Tibial artery (tissue), 4 donors: ENCODE measurements at regions not wholly inside any gene's neighbourhood (a gene's known extent, or its start where the extent isn't known, plus 50 kb on each side); places are given as distances from the start of the nearest gene placed in this dataset.
"Not testable (repeated sequence)": the region's sequence is repeated elsewhere in the genome, so short reads cannot be mapped to it uniquely, and the experiment has no call there.

Experiments used
- DNase-seq, 2 donors: peaks; one replicate each; pipeline ENCODE4 v3.0.0-alpha.2; 2019
- H3K27ac ChIP-seq, 2 donors: fragments of 200-600 bp; sonication (generic) in 1 of 2; 1 replicate in 1 of 2; 2 replicates in 1 of 2; pipeline ENCODE4 v1.5.1; 2018 to 2019; ENCODE audit warnings: mild to moderate bottlenecking in 1 of 2
- H3K27me3 ChIP-seq, 2 donors: fragments of 200-600 bp; sonication (generic) in 1 of 2; one replicate each; pipeline versions ENCODE4 v1.5.1 to v1.6.0; 2016 to 2019
- H3K36me3 ChIP-seq, 3 donors: fragments of 200-600 bp; sonication (generic) in 2 of 3; one replicate each; pipeline ENCODE4 v1.5.1; 2016 to 2019; ENCODE audit warnings: mild to moderate bottlenecking in 2 of 3
- H3K4me1 ChIP-seq, 4 donors: fragments of 200-600 bp; sonication (generic) in 2 of 4; 1 replicate in 3 of 4; 2 replicates in 1 of 4; pipeline ENCODE4 v1.5.1; 2016 to 2019
- H3K4me3 ChIP-seq, 2 donors: fragments of 200-600 bp; sonication (generic) in 1 of 2; 1 replicate in 1 of 2; 2 replicates in 1 of 2; pipeline ENCODE4 v1.5.1; 2018 to 2019; ENCODE audit warnings: mild to moderate bottlenecking in 2 of 2
- H3K9me3 ChIP-seq, 3 donors: fragments of 200-600 bp; sonication (generic) in 1 of 3; one replicate each; pipeline ENCODE4 v1.5.1; 2016 to 2019
- CTCF ChIP-seq, 2 experiments: fragments of 200-600 bp in 1 of 2; fragments of 450-650 bp in 1 of 2; IDR thresholded peaks; one replicate each; pipeline ENCODE4 v1.5.1; 2017 to 2019; ENCODE audit warnings: antibody characterized with exemption in 2 of 2, mild to moderate bottlenecking in 1 of 2, moderate library complexity in 1 of 2
- intact Hi-C: fragments of 100-400 bp; cut with DNase I; formaldehyde crosslinking; loops from one replicate; pipeline ENCODE4 v1.15.0; 2023; ENCODE audit warnings: low total_unique reads

DNA sequence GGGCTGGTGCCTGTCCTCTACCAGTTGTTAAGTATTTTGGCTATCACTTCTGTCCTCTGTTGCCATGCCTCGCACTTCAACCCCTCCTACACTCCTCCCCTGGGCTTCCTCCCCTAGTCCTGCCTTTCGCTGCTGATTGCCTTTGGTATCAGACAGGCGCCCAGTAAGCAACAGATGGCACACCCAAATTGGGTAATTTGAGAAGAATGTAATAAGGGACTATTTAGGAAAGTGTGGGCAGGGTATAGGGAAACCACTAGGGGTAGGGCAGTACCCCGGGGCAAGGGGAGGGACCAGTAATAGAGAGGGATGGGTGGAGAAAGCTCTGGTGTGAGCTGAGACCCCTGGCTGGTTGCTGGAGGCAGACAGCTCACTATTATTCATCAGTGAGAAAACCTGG is 172.7 kb upstream of the USP9X start:
- no peak for TF ChIP-seq CTCF (IDR thresholded peaks at IDR 0.05)
- H3K4me3 ChIP-seq: no peak overlapping the region
- intact Hi-C loops: no loop called here

DNA sequence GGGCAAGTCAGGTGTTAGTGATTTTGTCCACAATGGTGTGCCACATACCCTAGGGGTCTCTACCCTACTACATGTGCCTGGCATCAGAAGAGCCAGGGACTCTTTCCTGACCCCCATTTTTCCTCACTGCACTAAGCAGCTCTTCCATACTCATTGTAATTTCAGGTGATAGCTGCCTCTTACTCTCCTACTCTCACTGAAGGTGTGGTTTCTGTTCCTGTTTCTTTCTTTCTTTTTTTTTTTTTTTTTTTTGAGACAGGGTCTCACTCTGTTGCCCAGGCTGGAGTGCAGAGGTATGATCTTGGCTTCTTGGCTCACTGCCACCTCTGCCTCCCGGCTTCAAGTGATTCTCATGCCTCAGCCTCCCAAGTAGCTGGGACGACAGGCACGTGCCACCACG is 164.9 kb upstream of the USP9X start:
- Histone ChIP-seq H3K27me3 (no peaks in the 10 kb centered on the region), H3K4me1 (no peaks in the 10 kb centered on the region), H3K9me3 (peaks cover 0 to 16% (median 13%) of the 10 kb centered on the region in 3 donors), H3K27ac (no peak overlapping the region), H3K4me3 (no peak overlapping the region), H3K36me3 (no peaks in the 10 kb centered on the region)
- intact Hi-C loops: no loop called here
- TF ChIP-seq CTCF (IDR thresholded peaks at IDR 0.05): no peak
- DNase-seq: no peak

More for the DNA sequence above, 172.7 kb upstream of the USP9X start:
- H3K36me3 ChIP-seq: no peaks in the 10 kb centered on the region
- H3K27me3 ChIP-seq: no peaks in the 10 kb centered on the region
- H3K27ac ChIP-seq: no peak overlapping the region
- DNase-seq: no peak
- H3K4me1 ChIP-seq: no peaks in the 10 kb centered on the region
- H3K9me3 ChIP-seq: no peaks in the 10 kb centered on the region

DNA sequence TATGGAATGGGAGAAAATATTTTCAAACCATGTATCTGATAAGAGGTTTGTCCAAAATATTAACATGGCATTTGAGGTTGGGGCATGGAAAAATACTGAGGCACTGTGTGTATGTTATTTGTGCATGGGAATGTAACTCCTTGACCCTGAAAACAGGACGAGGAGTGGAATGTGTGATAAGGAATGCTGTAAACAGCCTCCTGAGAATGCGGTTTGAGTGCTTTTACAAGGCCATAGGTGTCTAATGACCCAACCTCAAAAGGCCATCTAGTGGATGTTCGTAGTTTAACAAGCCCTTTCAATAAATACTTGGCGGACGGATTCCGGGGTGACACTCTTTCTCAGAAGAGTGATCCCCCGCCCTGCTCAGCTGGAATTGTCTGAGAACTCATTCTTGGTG is 162.9 kb upstream of the USP9X start:
- H3K4me1 ChIP-seq: no peaks in the 10 kb centered on the region
- no peak for DNase-seq

DNA sequence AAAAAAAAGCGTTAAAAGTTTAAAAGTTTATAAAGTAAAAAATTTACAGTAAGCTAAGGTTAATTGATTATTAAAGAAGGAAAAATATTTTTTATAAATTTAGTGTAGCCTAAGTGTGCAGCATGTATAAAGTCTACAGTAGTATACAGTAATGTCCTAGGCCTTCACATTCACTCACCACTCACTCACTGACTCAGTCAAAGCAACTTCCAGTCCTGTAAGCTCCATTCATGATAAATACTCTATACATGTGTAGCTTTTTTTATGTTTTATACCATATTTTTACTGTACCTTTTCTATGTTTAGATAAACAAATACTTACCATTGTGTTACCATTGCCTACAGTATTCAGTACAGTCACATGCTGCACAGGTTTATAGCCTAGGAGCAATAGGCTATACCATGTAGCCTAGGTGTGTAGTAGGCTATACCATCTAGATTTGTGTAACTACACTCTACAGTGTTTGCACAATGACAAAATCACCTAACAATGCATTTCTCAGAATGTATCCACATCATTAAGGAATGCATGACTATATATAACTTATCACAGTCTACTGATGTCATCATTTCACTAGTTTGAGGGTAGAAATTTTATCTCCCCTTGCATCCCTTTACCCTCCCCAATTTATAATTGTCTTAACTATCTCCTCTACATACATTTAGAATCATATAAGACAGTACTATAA is 158.4 kb upstream of the USP9X start:
- H3K4me3 ChIP-seq, H3K27me3 ChIP-seq, H3K27ac ChIP-seq, intact Hi-C loops, H3K36me3 ChIP-seq, H3K4me1 ChIP-seq, DNase-seq: not testable (repeated sequence)
- H3K9me3 ChIP-seq: peaks cover 0 to 24% (median 18%) of the 10 kb centered on the region in 3 donors

More for the DNA sequence above, 162.9 kb upstream of the USP9X start:
- no peak for TF ChIP-seq CTCF (IDR thresholded peaks at IDR 0.05)
- H3K36me3 ChIP-seq: no peaks in the 10 kb centered on the region
- intact Hi-C loops: no loop called here
- H3K9me3 ChIP-seq: peaks cover 0 to 17% (median 16%) of the 10 kb centered on the region in 3 donors
- H3K4me3 ChIP-seq: no peak overlapping the region
- H3K27ac ChIP-seq: no peak overlapping the region
- no peaks in the 10 kb centered on the region for H3K27me3 ChIP-seq

DNA sequence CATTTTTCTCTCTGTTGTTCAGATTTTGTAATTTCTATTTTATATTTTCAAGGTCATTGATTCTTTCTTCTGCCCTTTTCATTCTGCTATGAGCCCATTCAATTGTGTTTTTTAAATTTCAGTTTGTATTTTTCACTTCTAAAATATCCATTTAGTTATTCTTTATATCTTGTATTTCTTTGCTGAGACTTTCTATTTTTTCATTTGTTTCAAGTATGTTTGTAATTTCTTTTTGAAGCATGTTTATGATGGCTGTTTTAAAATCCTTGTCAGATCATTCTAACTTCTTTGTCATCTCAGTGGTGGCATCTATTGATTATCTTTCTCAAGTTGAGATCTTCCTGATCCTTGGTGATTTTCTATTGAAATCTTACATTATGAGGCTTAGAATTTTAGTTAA is 157.2 kb upstream of the USP9X start:
- Histone ChIP-seq H3K4me3 (no peak overlapping the region), H3K27ac (no peak overlapping the region), H3K9me3 (peaks cover 0 to 13% (median 7%) of the 10 kb centered on the region in 3 donors), H3K4me1 (peaks cover 0 to 13% (median 0%) of the 10 kb centered on the region in 4 donors), H3K27me3 (no peaks in the 10 kb centered on the region), H3K36me3 (no peaks in the 10 kb centered on the region)
- intact Hi-C loops: no loop called here
- TF ChIP-seq CTCF (IDR thresholded peaks at IDR 0.05): no peak
- DNase-seq: no peak

- H3K36me3 ChIP-seq: no peaks in the 10 kb centered on the region
- H3K4me3 ChIP-seq: no peak overlapping the region
- DNase-seq: peak in 1 of 2 donors; percentile 69
- intact Hi-C loops: no loop called here
- H3K27me3 ChIP-seq: no peaks in the 10 kb centered on the region
- peaks cover 0 to 9% (median 7%) of the 10 kb centered on the region in 3 donors for H3K9me3 ChIP-seq
- no peak for TF ChIP-seq CTCF (IDR thresholded peaks at IDR 0.05)
- no peak overlapping the region for H3K27ac ChIP-seq
- H3K4me1 ChIP-seq: peaks cover 0 to 22% (median 0%) of the 10 kb centered on the region in 4 donors
Observed at GRCh38 chrX:40931921-40932320, 153.3 kb upstream of the USP9X start.
